BJ (cell line): ENCODE measurements at regions not wholly inside any gene's neighbourhood (a gene's known extent, or its start where the extent isn't known, plus 50 kb on each side); places are given as distances from the start of the nearest gene placed in this dataset.

Source experiments
- CTCF ChIA-PET: fragments of 350-600 bp; formaldehyde crosslinking; extraction: SDS; loops from one replicate; lab custom pipeline; 2021; ENCODE audit warnings: antibody characterized with exemption, inconsistent platforms; lab: Yijun Ruan, JAX
- POLR2A ChIA-PET: fragments of 300-600 bp; sonication (Branson Sonifier 250); formaldehyde crosslinking; extraction: SDS; loops from one replicate; lab custom pipeline; 2021; ENCODE audit warnings: antibody characterized with exemption; lab: Charles Lee
- DNase-seq: peaks from one replicate; pipeline ENCODE4 v3.0.0-alpha.2; 2011; ENCODE audit warnings: low read depth
- H3K27me3 ChIP-seq: 2 replicates; pipeline ENCODE4 v1.6.0; 2011; ENCODE audit warnings: low read length; ENCODE audit not compliant: control insufficient read depth, insufficient read depth
- H3K36me3 ChIP-seq: 2 replicates; pipeline ENCODE4 v1.5.1; 2011; ENCODE audit warnings: low read length; ENCODE audit not compliant: control insufficient read depth, insufficient read depth
- H3K4me3 ChIP-seq: 2 replicates; pipeline ENCODE4 v1.5.1; 2011; ENCODE audit warnings: low read depth, mild to moderate bottlenecking, control low read depth, low read length
- TF ChIP-seq, protein P1 (sequence below): IDR thresholded peaks from 2 replicates; pipeline ENCODE4 v1.5.1; 2011; ENCODE audit warnings: low read depth, mild to moderate bottlenecking, control low read depth, inconsistent platforms, low read length, moderate library complexity; ENCODE audit not compliant: insufficient read depth

DNA sequence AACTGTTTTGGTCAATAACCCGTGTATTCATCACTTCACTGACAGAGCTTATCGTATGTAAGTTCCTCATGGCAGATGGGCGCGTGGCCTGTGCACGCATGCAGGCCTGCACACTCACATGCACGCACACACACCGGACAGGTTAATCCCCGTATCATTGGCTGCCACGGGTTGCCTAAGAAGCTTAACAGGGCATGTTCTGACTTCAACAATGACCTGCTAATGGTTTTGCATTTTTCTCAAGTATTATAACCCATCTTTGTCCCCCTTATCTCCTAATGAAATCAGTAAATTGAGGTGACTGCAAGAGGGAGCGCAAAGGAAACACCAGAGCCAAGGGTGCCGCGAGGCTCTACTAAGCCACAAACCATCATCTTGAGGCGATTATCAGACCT, 399.0 kb upstream of the ID2 start:
- POLR2A ChIA-PET, result no interaction called here
- TF ChIP-seq, protein P1, sequence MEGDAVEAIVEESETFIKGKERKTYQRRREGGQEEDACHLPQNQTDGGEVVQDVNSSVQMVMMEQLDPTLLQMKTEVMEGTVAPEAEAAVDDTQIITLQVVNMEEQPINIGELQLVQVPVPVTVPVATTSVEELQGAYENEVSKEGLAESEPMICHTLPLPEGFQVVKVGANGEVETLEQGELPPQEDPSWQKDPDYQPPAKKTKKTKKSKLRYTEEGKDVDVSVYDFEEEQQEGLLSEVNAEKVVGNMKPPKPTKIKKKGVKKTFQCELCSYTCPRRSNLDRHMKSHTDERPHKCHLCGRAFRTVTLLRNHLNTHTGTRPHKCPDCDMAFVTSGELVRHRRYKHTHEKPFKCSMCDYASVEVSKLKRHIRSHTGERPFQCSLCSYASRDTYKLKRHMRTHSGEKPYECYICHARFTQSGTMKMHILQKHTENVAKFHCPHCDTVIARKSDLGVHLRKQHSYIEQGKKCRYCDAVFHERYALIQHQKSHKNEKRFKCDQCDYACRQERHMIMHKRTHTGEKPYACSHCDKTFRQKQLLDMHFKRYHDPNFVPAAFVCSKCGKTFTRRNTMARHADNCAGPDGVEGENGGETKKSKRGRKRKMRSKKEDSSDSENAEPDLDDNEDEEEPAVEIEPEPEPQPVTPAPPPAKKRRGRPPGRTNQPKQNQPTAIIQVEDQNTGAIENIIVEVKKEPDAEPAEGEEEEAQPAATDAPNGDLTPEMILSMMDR, result no peak
- no peak for DNase-seq
- Histone ChIP-seq H3K27me3 (peaks cover 1% of the 10 kb centered on the region; the same call in 1 of the 2 replicates), H3K36me3 (no peaks in the 10 kb centered on the region), H3K4me3 (no peak overlapping the region)
- CTCF ChIA-PET, result interaction anchor here (0.9 to 1.1 kb wide), 2 partner anchors 19 to 30 kb away, joined by 3 read pairs; no protein-coding TSS in a partner anchor

- TF ChIP-seq, protein P1, result peak; percentile 23; the same call in 1 of the 2 replicates
- Histone ChIP-seq H3K4me3 (no peak overlapping the region), H3K36me3 (no peaks in the 10 kb centered on the region), H3K27me3 (peaks cover 1% of the 10 kb centered on the region; the same call in 1 of the 2 replicates)
- DNase-seq, result no peak
- CTCF ChIA-PET, result interaction anchor here (1.2 kb wide), 1 partner anchor 13 kb away, joined by 3 read pairs; no protein-coding TSS in a partner anchor
- POLR2A ChIA-PET, result no interaction called here
Measured at GRCh38 chr2:8285081-8285480, 396.8 kb upstream of the ID2 start.

DNA sequence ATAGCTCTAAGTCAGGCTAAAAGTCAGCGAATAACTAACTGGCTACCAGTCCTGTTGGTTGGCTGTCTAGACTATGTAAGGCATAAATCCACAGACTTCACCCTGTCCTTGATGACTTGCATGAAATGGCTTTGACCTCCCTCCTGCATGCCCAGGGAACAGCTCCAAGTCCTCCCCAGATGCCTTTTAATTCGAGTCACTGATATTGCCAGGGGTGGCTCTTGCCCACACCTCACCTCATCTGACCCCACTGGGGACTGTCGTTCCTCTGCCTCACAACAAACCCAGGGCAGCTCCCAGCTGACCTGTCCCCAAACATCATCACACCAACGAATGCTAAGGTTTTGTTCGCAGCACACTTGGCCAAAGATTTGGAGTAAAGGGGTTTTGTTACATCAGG, 396.0 kb upstream of the ID2 start:
- ChIA-PET CTCF (interaction anchor here (1.4 kb wide), 1 partner anchor 858 kb away, joined by 6 read pairs; no protein-coding TSS in a partner anchor), POLR2A (no interaction called here)
- no peak for DNase-seq

DNA sequence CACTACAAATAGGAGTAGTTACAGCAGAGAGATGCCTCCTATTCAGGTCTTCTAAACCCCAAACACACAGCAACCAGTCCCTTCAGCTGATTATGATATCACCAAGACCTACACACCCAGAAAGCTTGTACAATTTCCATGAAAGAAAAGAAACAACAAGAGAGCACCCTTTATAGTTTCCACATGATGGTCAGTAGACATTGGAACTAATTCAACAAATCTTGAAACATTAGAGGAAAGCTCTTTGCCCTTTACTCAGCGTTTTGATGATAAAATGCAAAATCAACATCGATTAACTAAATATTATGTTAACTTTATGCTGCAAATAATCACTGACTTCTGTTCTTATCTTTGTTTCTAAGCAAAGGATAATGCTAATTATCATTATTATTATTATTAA, 393.6 kb upstream of the ID2 start:
- Histone ChIP-seq H3K4me3 (no peak overlapping the region), H3K36me3 (no peaks in the 10 kb centered on the region), H3K27me3 (peaks cover 1% of the 10 kb centered on the region; the same call in 1 of the 2 replicates)
- ChIA-PET POLR2A (no interaction called here), CTCF (interaction anchor here (0.7 to 1.1 kb wide), 3 partner anchors 94 to 789 kb away, joined by 3 read pairs; no protein-coding TSS in a partner anchor)
- TF ChIP-seq, protein P1, result no peak
- no peak for DNase-seq

More for the DNA sequence above, 396.0 kb upstream of the ID2 start:
- Histone ChIP-seq H3K4me3 (no peak overlapping the region), H3K27me3 (peaks cover 1% of the 10 kb centered on the region; the same call in 1 of the 2 replicates), H3K36me3 (no peaks in the 10 kb centered on the region)
- TF ChIP-seq, protein P1, result no peak

DNA sequence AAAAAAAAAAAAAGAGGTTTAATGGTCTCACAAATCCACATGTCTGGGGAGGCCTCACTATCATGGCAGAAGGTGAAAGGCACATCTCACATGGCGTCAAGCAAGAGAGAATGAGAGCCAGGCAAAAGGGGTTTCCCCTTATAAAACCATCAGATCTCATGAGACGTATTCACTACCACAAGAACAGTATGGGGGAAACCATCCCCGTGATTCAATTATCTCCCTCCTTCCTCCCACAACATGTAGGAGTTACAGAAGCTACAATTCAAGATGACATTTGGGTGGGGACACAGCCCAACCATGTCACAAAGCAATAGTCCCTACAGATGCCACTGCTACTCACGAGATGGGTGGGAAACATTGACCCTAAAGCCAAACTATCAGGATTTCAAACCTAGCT, 392.7 kb upstream of the ID2 start:
- peaks cover 1% of the 10 kb centered on the region; the same call in 1 of the 2 replicates for H3K27me3 ChIP-seq
- CTCF ChIA-PET, result interaction anchor here (1.0 kb wide), 1 partner anchor 13 kb away, joined by 3 read pairs; no protein-coding TSS in a partner anchor
- H3K4me3 ChIP-seq, result no peak overlapping the region
- no peak for DNase-seq
- TF ChIP-seq, protein P1, result no peak
- POLR2A ChIA-PET, result no interaction called here
- no peaks in the 10 kb centered on the region for H3K36me3 ChIP-seq
